ENCODE measurements at regions not wholly inside any gene's neighbourhood (a gene's known extent, or its start where the extent isn't known, plus 50 kb on each side); places are given as distances from the start of the nearest gene placed in this dataset.
A peak's percentile ranks its signal among the peaks of the same experiment; 100 is the strongest.

GRCh38 chr12:93247313-93247991, 130.3 kb upstream of the NUDT4 start:
- Mint-ChIP-seq H3K9me3 (no peaks in the 10 kb centered on the region), H3K27ac (no peak overlapping the region), H3K4me3 (no peak overlapping the region), H3K36me3 (ENCODE audit: low read depth) (no peaks in the 10 kb centered on the region), H3K4me1 (peaks cover 59% of the 10 kb centered on the region), H3K27me3 (no peaks in the 10 kb centered on the region)
- DNase-seq: no peak
- POLR2A ChIA-PET: no interaction called here
- CTCF ChIA-PET: interaction anchor here (0.8 kb wide), 1 partner anchor 150 kb away, joined by 3 read pairs; no protein-coding TSS in a partner anchor

- no peak overlapping the region for H3K27ac Mint-ChIP-seq
Measured at GRCh38 chr12:93252221-93252620, 125.5 kb upstream of the NUDT4 start.

GRCh38 chr12:93254911-93255310, 122.8 kb upstream of the NUDT4 start:
- ChIA-PET POLR2A (no interaction called here), CTCF (interaction anchor here (0.6 to 1.9 kb wide), 2 partner anchors 122 to 352 kb away, joined by 3 to 4 read pairs; partner anchors contain the start of gene NUDT4)
- H3K36me3 Mint-ChIP-seq (ENCODE audit: low read depth): peaks cover 10% of the 10 kb centered on the region

More at GRCh38 chr12:93252221-93252620, 125.5 kb upstream of the NUDT4 start:
- Mint-ChIP-seq H3K36me3 (ENCODE audit: low read depth) (peaks cover 10% of the 10 kb centered on the region), H3K27me3 (no peaks in the 10 kb centered on the region), H3K4me1 (peaks cover 25% of the 10 kb centered on the region), H3K4me3 (no peak overlapping the region), H3K9me3 (peaks cover 18% of the 10 kb centered on the region)
- CTCF ChIA-PET: no interaction called here
- POLR2A ChIA-PET: no interaction called here
- no peak for DNase-seq

GRCh38 chr12:93256256-93256969, 121.3 kb upstream of the NUDT4 start:
- no peaks in the 10 kb centered on the region for H3K4me1 Mint-ChIP-seq
- peaks cover 18% of the 10 kb centered on the region for H3K9me3 Mint-ChIP-seq
- H3K27ac Mint-ChIP-seq: no peak overlapping the region
- H3K27me3 Mint-ChIP-seq: no peaks in the 10 kb centered on the region
- peaks cover 10% of the 10 kb centered on the region for H3K36me3 Mint-ChIP-seq (ENCODE audit: low read depth)
- DNase-seq: no peak
- CTCF ChIA-PET: interaction anchor here (1.5 kb wide), 1 partner anchor 13 kb away, joined by 3 read pairs; no protein-coding TSS in a partner anchor
- POLR2A ChIA-PET: no interaction called here
- H3K4me3 Mint-ChIP-seq: no peak overlapping the region

More at GRCh38 chr12:93254911-93255310, 122.8 kb upstream of the NUDT4 start:
- peaks cover 2% of the 10 kb centered on the region for H3K4me1 Mint-ChIP-seq
- no peak overlapping the region for H3K27ac Mint-ChIP-seq
- peaks cover 18% of the 10 kb centered on the region for H3K9me3 Mint-ChIP-seq
- no peak overlapping the region for H3K4me3 Mint-ChIP-seq
- DNase-seq: no peak
- no peaks in the 10 kb centered on the region for H3K27me3 Mint-ChIP-seq

- CTCF ChIA-PET: interaction anchor here (0.5 to 1.5 kb wide), 2 partner anchors 18 to 393 kb away, joined by 6 to 8 read pairs; no protein-coding TSS in a partner anchor
Measured at GRCh38 chr12:93261505-93262094, 116.1 kb upstream of the NUDT4 start.

GRCh38 chr12:93272997-93273396, 104.7 kb upstream of the NUDT4 start:
- no peaks in the 10 kb centered on the region for H3K9me3 Mint-ChIP-seq
- POLR2A ChIA-PET: no interaction called here
- CTCF ChIA-PET: no interaction called here
- H3K36me3 Mint-ChIP-seq (ENCODE audit: low read depth): no peaks in the 10 kb centered on the region
- H3K27me3 Mint-ChIP-seq: no peaks in the 10 kb centered on the region
- H3K4me3 Mint-ChIP-seq: no peak overlapping the region
- DNase-seq: no peak
- no peak overlapping the region for H3K27ac Mint-ChIP-seq
- peaks cover 13% of the 10 kb centered on the region for H3K4me1 Mint-ChIP-seq

More at GRCh38 chr12:93261505-93262094, 116.1 kb upstream of the NUDT4 start:
- H3K4me3 Mint-ChIP-seq: no peak overlapping the region
- no peaks in the 10 kb centered on the region for H3K36me3 Mint-ChIP-seq (ENCODE audit: low read depth)
- H3K4me1 Mint-ChIP-seq: no peaks in the 10 kb centered on the region
- H3K9me3 Mint-ChIP-seq: no peaks in the 10 kb centered on the region
- POLR2A ChIA-PET: no interaction called here
- no peak overlapping the region for H3K27ac Mint-ChIP-seq
- no peak for DNase-seq
- H3K27me3 Mint-ChIP-seq: no peaks in the 10 kb centered on the region

GRCh38 chr12:93273834-93274564, 103.7 kb upstream of the NUDT4 start:
- Mint-ChIP-seq H3K4me3 (peak overlapping the region; percentile 14), H3K27ac (peak overlapping the region; percentile 81), H3K36me3 (ENCODE audit: low read depth) (no peaks in the 10 kb centered on the region), H3K9me3 (no peaks in the 10 kb centered on the region), H3K4me1 (peaks cover 13% of the 10 kb centered on the region), H3K27me3 (no peaks in the 10 kb centered on the region)
- POLR2A ChIA-PET: no interaction called here
- CTCF ChIA-PET: interaction anchor here (1.3 kb wide), 1 partner anchor 32 kb away, joined by 3 read pairs; no protein-coding TSS in a partner anchor
- DNase-seq: peak; percentile 20

GRCh38 chr12:93274937-93275336, 102.8 kb upstream of the NUDT4 start:
- CTCF ChIA-PET: interaction anchor here (1.3 kb wide), 1 partner anchor 33 kb away, joined by 3 read pairs; no protein-coding TSS in a partner anchor
- Mint-ChIP-seq H3K36me3 (ENCODE audit: low read depth) (no peaks in the 10 kb centered on the region), H3K4me1 (peaks cover 13% of the 10 kb centered on the region), H3K27me3 (no peaks in the 10 kb centered on the region), H3K9me3 (no peaks in the 10 kb centered on the region), H3K27ac (no peak overlapping the region), H3K4me3 (no peak overlapping the region)
- POLR2A ChIA-PET: no interaction called here
- no peak for DNase-seq

GRCh38 chr12:93275589-93275988, 102.1 kb upstream of the NUDT4 start:
- Mint-ChIP-seq H3K4me3 (no peak overlapping the region), H3K27me3 (no peaks in the 10 kb centered on the region), H3K36me3 (ENCODE audit: low read depth) (no peaks in the 10 kb centered on the region), H3K4me1 (peaks cover 13% of the 10 kb centered on the region), H3K27ac (no peak overlapping the region), H3K9me3 (no peaks in the 10 kb centered on the region)
- no peak for DNase-seq
- ChIA-PET CTCF (interaction anchor here (1.0 kb wide), 1 partner anchor 9 kb away, joined by 4 read pairs; no protein-coding TSS in a partner anchor), POLR2A (no interaction called here)

GRCh38 chr12:93279565-93280412, 97.9 kb upstream of the NUDT4 start:
- CTCF ChIA-PET: interaction anchor here (0.6 kb wide), 1 partner anchor 110 kb away, joined by 4 read pairs; no protein-coding TSS in a partner anchor
- no peaks in the 10 kb centered on the region for H3K9me3 Mint-ChIP-seq
- no peak overlapping the region for H3K4me3 Mint-ChIP-seq

GRCh38 chr12:93287149-93287548, 90.6 kb upstream of the NUDT4 start:
- no peak for DNase-seq
- ChIA-PET POLR2A (no interaction called here), CTCF (no interaction called here)
- Mint-ChIP-seq H3K27me3 (no peaks in the 10 kb centered on the region), H3K9me3 (no peaks in the 10 kb centered on the region), H3K4me1 (no peaks in the 10 kb centered on the region), H3K36me3 (ENCODE audit: low read depth) (no peaks in the 10 kb centered on the region), H3K4me3 (no peak overlapping the region), H3K27ac (no peak overlapping the region)

More at GRCh38 chr12:93279565-93280412, 97.9 kb upstream of the NUDT4 start:
- no peaks in the 10 kb centered on the region for H3K27me3 Mint-ChIP-seq
- H3K27ac Mint-ChIP-seq: no peak overlapping the region
- H3K36me3 Mint-ChIP-seq (ENCODE audit: low read depth): no peaks in the 10 kb centered on the region
- no peak for DNase-seq
- POLR2A ChIA-PET: no interaction called here
- H3K4me1 Mint-ChIP-seq: no peaks in the 10 kb centered on the region

GRCh38 chr12:93288626-93289025, 89.1 kb upstream of the NUDT4 start:
- Mint-ChIP-seq H3K9me3 (no peaks in the 10 kb centered on the region), H3K4me3 (no peak overlapping the region), H3K36me3 (ENCODE audit: low read depth) (no peaks in the 10 kb centered on the region), H3K4me1 (no peaks in the 10 kb centered on the region), H3K27me3 (no peaks in the 10 kb centered on the region), H3K27ac (no peak overlapping the region)
- ChIA-PET POLR2A (no interaction called here), CTCF (no interaction called here)
- DNase-seq: no peak

Measured in activated CD4-positive, alpha-beta T cell treated with anti-CD3 and anti-CD28 coated beads, Interleukin-2, amount 10 ng/mL, durations not matched to agents 7 days and 5 days (primary cell).